SKM-1 treated with dmso at 0.1 percent for 144 hours (cell line): ENCODE measurements at regions not wholly inside any gene's neighbourhood (a gene's known extent, or its start where the extent isn't known, plus 50 kb on each side); places are given as distances from the start of the nearest gene placed in this dataset.

Source experiments
- DNase-seq: peaks from one replicate; lab custom pipeline; 2025; ENCODE audit not compliant: unreplicated experiment; lab: John Stamatoyannopoulos, UW

- DNase-seq = no peak
These were observed 579.6 kb upstream of the CDH5 start for GRCh38 chr16:65786916-65787315.

- no peak for DNase-seq
These were observed 582.6 kb upstream of the CDH5 start for GRCh38 chr16:65783709-65784474.

- no peak for DNase-seq
These were observed 583.6 kb upstream of the CDH5 start for GRCh38 chr16:65782611-65783600.

- no peak for DNase-seq
These were observed 584.6 kb upstream of the CDH5 start for GRCh38 chr16:65781855-65782254.

- DNase-seq = no peak
These were observed 585.1 kb upstream of the CDH5 start for GRCh38 chr16:65781363-65781762.

- DNase-seq = no peak
These were observed 587.3 kb upstream of the CDH5 start for GRCh38 chr16:65779201-65779600.

GRCh38 chr16:65776639-65777183 lies 589.8 kb upstream of the CDH5 start:
- no peak for DNase-seq

GRCh38 chr16:65775829-65776228 lies 590.7 kb upstream of the CDH5 start:
- no peak for DNase-seq

- no peak for DNase-seq
These were observed 592.1 kb upstream of the CDH5 start for GRCh38 chr16:65774350-65774749.

GRCh38 chr16:65773301-65773874 lies 593.1 kb upstream of the CDH5 start:
- DNase-seq = no peak

- DNase-seq = no peak
These were observed 594.3 kb upstream of the CDH5 start for GRCh38 chr16:65772134-65772732.

- no peak for DNase-seq
These were observed 594.8 kb upstream of the CDH5 start for GRCh38 chr16:65771707-65772106.

GRCh38 chr16:65770752-65771151 lies 595.7 kb upstream of the CDH5 start:
- no peak for DNase-seq

GRCh38 chr16:65769776-65770438 lies 596.6 kb upstream of the CDH5 start:
- no peak for DNase-seq

GRCh38 chr16:65769055-65769465 lies 597.4 kb upstream of the CDH5 start:
- peak; percentile 66 for DNase-seq

- DNase-seq = no peak
These were observed 599.4 kb upstream of the CDH5 start for GRCh38 chr16:65767125-65767524.

- DNase-seq = peak; percentile 38
These were observed 602.7 kb upstream of the CDH5 start for GRCh38 chr16:65763640-65764305.

GRCh38 chr16:65760874-65761273 lies 605.6 kb upstream of the CDH5 start:
- DNase-seq = no peak

- DNase-seq = no peak
These were observed 607.9 kb upstream of the CDH5 start for GRCh38 chr16:65758620-65759019.

- DNase-seq = no peak
These were observed 609.4 kb upstream of the CDH5 start for GRCh38 chr16:65757064-65757463.
